Left lung (tissue), 4 donors: ENCODE measurements at regions not wholly inside any gene's neighbourhood (a gene's known extent, or its start where the extent isn't known, plus 50 kb on each side); places are given as distances from the start of the nearest gene placed in this dataset.

Source experiments
- ATAC-seq: fragments of 200-7000 bp; cut with Tn5 transposase; one replicate; pipeline ENCODE4 v1.9.1; 2020; ENCODE audit warnings: moderate library complexity
- DNase-seq, 4 donors: peaks; one replicate each; pipeline ENCODE4 v3.0.0-alpha.2; 2013 to 2020
- H3K27ac ChIP-seq, 2 donors: fragments of 200-600 bp; sonication (generic) in 1 of 2; one replicate each; pipeline versions ENCODE4 v1.5.0 to v1.8.0; 2020 to 2021
- H3K27me3 ChIP-seq, 2 donors: fragments of 200-600 bp; sonication (generic) in 1 of 2; one replicate each; pipeline versions ENCODE4 v1.5.0 to v1.8.0; 2020 to 2021
- H3K36me3 ChIP-seq, 2 donors: fragments of 200-600 bp; sonication (generic) in 1 of 2; one replicate each; pipeline versions ENCODE4 v1.5.0 to v1.8.0; 2020 to 2021
- H3K4me1 ChIP-seq, 2 donors: fragments of 200-600 bp; one replicate each; pipeline ENCODE4 v1.8.0; 2021
- H3K4me3 ChIP-seq, 2 donors: fragments of 200-600 bp; sonication (generic) in 1 of 2; one replicate each; pipeline versions ENCODE4 v1.5.0 to v1.8.0; 2020 to 2021; ENCODE audit warnings: mild to moderate bottlenecking in 1 of 2
- H3K9me3 ChIP-seq, 2 donors: fragments of 200-600 bp; sonication (generic) in 1 of 2; one replicate each; pipeline versions ENCODE4 v1.5.0 to v1.8.0; 2020 to 2021
- intact Hi-C, 2 donors: fragments of 100-400 bp; cut with DNase I; formaldehyde crosslinking; loops; one replicate each; pipeline versions ENCODE4 v1.11.2 to v1.14.2; 2022
- TF ChIP-seq, protein P1 (sequence below), 2 donors: fragments of 200-600 bp; sonication (generic) in 1 of 2; IDR thresholded peaks; one replicate each; pipeline versions ENCODE4 v1.5.0 to v1.8.0; 2021; ENCODE audit warnings: antibody characterized with exemption in 2 of 2
- donor health status: DM: no; HTN: yes; CAD: no.
- donor health status: DM: no; HTN: no; CAD: no.

DNA sequence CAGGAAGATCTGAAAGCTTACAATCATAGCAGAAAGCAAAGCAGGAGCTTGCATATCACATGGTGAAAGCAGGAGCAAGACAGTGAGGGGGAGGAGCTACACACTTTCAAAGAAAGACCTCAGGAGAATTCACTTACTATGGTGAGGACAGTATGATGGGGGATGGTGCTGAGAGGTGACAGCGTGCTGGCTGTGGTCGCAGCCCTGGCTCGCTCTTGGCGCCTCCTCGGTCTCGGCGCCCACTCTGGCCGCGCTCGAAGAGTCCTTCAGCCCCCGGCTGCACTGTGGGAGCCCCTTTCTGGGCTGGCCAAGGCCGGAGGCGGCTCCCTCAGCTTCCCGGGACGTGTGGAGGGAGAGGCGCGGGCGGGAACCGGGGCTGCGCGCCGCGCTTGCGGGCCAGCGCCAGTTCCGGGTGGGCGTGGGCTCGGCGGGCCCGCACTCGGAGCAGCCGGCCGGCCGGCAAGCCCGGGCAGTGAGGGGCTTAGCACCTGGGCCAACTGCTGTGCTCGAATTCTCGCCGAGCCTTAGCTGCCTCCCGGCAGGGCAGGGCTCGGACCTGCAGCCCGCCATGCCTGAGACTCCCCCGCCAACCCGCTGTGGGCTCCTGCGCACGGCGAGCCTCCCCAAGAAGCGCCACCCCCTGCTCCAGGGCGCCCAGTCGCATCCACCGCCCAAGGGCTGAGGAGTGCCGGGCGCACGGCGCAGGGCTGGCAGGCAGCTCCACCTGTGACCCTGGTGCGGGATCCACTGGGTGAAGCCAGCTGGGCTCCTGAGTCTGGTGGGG, 131.9 kb upstream of the SPATS2L start:
- peak in 1 of 4 donors; percentile 60 for DNase-seq
- Histone ChIP-seq H3K4me3 (no peak overlapping the region), H3K36me3 (no peaks in the 10 kb centered on the region), H3K9me3 (peaks cover 0 to 2% of the 10 kb centered on the region in 2 donors), H3K27ac (no peak overlapping the region), H3K27me3 (peaks cover 0 to 6% of the 10 kb centered on the region in 2 donors), H3K4me1 (no peaks in the 10 kb centered on the region)
- TF ChIP-seq, protein P1, sequence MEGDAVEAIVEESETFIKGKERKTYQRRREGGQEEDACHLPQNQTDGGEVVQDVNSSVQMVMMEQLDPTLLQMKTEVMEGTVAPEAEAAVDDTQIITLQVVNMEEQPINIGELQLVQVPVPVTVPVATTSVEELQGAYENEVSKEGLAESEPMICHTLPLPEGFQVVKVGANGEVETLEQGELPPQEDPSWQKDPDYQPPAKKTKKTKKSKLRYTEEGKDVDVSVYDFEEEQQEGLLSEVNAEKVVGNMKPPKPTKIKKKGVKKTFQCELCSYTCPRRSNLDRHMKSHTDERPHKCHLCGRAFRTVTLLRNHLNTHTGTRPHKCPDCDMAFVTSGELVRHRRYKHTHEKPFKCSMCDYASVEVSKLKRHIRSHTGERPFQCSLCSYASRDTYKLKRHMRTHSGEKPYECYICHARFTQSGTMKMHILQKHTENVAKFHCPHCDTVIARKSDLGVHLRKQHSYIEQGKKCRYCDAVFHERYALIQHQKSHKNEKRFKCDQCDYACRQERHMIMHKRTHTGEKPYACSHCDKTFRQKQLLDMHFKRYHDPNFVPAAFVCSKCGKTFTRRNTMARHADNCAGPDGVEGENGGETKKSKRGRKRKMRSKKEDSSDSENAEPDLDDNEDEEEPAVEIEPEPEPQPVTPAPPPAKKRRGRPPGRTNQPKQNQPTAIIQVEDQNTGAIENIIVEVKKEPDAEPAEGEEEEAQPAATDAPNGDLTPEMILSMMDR (IDR thresholded peaks at IDR 0.05), result no peak
- no peak for ATAC-seq
- intact Hi-C loops, result no loop called here

DNA sequence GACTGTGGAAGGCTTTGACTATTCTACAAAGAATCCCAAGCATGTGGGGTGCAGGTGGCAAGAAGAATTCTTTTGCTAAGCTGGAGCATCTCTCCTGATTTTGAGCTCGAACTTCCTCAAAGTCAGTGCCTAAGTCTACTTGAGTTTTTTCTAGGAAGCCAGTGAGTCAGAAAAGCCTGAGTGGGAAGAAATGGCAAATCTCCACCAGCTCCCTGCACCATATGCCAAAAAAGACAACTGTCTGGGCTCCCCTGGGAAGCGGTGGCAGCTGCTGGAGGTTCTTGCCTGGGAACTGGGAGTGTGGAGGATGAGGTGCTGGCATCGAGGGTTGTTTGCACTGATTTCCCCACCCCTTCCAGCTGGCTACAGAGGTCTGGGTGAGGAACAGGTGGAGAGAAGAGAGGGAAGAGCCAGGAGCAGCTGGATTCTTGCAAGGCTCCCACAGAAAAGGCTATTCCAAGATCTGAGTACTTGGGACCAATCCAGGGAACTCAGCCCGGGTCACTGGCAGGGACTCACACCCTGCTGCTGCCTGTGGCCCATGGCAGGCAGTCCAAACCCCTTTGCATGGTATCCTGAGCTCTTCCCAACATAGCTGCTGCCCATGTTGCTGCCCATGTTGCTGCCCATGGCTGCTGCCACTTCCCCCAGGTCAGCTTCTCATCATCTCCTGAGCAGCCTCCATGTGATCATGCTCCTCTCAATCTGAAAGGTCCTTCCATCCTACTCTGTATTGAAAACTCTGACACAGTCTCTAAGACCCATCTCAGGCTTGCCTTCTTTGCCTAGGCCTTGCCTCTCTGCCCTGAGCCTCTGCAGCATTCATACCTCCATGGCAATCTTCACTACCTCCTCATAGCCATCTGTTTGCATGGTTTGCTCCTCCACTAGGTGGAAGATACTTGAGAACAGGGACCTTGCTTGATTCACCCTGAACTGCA, 128.3 kb upstream of the SPATS2L start:
- intact Hi-C loops, result no loop called here
- DNase-seq (no peak), ATAC-seq (no peak)
- Histone ChIP-seq H3K36me3 (no peaks in the 10 kb centered on the region), H3K9me3 (peaks cover 0 to 2% of the 10 kb centered on the region in 2 donors), H3K27me3 (peaks cover 0 to 6% of the 10 kb centered on the region in 2 donors), H3K4me1 (no peaks in the 10 kb centered on the region), H3K27ac (no peak overlapping the region), H3K4me3 (no peak overlapping the region)
- TF ChIP-seq, protein P1 (IDR thresholded peaks at IDR 0.05), result no peak

DNA sequence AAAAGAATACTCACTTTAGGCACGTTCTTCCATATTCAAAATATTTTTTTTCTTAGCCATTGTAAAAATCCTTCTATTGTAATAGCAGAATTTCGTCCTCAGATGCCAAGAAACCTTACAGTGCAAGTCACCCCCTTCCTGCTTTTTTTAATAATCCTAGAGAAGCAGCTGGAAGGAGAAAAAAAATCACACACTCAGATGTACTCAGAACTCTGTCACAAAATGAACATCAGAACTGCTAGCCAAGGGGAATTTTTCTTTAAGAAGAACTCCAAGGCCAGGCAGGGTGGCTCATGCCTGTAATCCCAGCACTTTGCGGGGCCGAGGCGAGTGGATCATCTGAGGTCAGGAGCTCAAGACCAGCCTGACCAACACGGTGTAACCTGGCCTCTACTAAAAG, 127.3 kb upstream of the SPATS2L start:
- intact Hi-C loops, result no loop called here
- no peak overlapping the region for H3K4me3 ChIP-seq
- no peaks in the 10 kb centered on the region for H3K36me3 ChIP-seq
- TF ChIP-seq, protein P1 (IDR thresholded peaks at IDR 0.05), result no peak
- H3K27ac ChIP-seq, result no peak overlapping the region
- no peaks in the 10 kb centered on the region for H3K4me1 ChIP-seq
- ATAC-seq, result no peak
- no peak for DNase-seq
- H3K9me3 ChIP-seq, result peaks cover 0 to 2% of the 10 kb centered on the region in 2 donors
- H3K27me3 ChIP-seq, result peaks cover 0 to 6% of the 10 kb centered on the region in 2 donors

DNA sequence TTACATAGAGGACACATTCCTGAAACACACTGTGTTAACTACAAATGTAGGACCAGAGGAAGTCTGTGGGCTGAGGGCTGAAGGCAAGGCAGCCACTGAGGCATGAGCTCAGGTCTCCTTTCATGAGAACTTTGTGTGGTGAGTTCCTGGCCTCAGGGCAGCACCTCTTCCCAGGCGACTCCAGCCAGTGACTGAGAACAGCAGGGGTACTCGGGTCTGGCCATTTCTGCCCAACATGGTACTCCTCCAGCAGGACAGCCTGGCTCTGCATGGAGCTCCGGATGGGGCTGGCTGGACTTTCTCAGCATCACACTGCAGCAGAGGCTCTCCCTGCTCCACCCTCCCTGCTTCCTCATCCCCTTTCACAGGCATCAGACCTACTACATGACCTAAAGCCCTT, 125.5 kb upstream of the SPATS2L start:
- intact Hi-C loops, result no loop called here
- no peaks in the 10 kb centered on the region for H3K9me3 ChIP-seq
- TF ChIP-seq, protein P1 (IDR thresholded peaks at IDR 0.05), result no peak
- peaks cover 0 to 6% of the 10 kb centered on the region in 2 donors for H3K27me3 ChIP-seq
- no peaks in the 10 kb centered on the region for H3K36me3 ChIP-seq
- no peak overlapping the region for H3K4me3 ChIP-seq
- no peak overlapping the region for H3K27ac ChIP-seq
- DNase-seq (no peak), ATAC-seq (no peak)
- no peaks in the 10 kb centered on the region for H3K4me1 ChIP-seq

DNA sequence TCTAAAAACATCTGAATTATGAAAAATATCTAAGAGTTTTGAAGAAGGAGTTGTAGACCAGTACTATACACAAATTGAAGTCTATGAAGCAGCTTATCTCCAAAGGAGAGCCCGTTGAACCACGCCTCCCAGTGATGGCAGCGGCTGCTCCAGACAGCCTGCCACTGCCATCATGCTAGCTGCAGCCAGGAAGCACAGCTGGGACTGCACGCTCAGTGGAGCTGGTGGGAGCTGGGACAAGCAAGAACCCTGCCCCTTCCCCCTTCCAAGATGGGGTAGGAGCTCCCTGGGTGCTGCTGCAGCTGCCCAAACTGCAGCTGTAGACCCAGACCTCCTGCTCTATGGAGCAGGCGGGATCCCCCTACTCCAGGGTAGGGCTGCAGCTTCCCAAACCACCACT, 124.7 kb upstream of the SPATS2L start:
- TF ChIP-seq, protein P1 (IDR thresholded peaks at IDR 0.05), result no peak
- Histone ChIP-seq H3K27me3 (peaks cover 0 to 6% of the 10 kb centered on the region in 2 donors), H3K27ac (no peak overlapping the region), H3K36me3 (no peaks in the 10 kb centered on the region), H3K9me3 (no peaks in the 10 kb centered on the region), H3K4me1 (no peaks in the 10 kb centered on the region), H3K4me3 (no peak overlapping the region)
- DNase-seq (peak in 1 of 4 donors; percentile 55), ATAC-seq (no peak)
- intact Hi-C loops, result no loop called here
